Daoy (cell line): ENCODE measurements at regions not wholly inside any gene's neighbourhood (a gene's known extent, or its start where the extent isn't known, plus 50 kb on each side); places are given as distances from the start of the nearest gene placed in this dataset.

Experiments
- DNase-seq: peaks from one replicate; pipeline ENCODE4 v3.0.0-alpha.2; 2015; ENCODE audit warnings: low read depth

GRCh38 chr6:41428996-41429421 lies 93.6 kb downstream of the NCR2 start:
- peak; percentile 79 for DNase-seq

GRCh38 chr6:41429506-41430504 lies 94.4 kb downstream of the NCR2 start:
- DNase-seq: no peak

GRCh38 chr6:41430875-41431274 lies 95.5 kb downstream of the NCR2 start:
- DNase-seq: peak; percentile 87

- DNase-seq: no peak
These were observed 96.9 kb downstream of the NCR2 start for GRCh38 chr6:41432280-41432679.

GRCh38 chr6:41434803-41435481 lies 99.5 kb downstream of the NCR2 start:
- DNase-seq: no peak

- DNase-seq: no peak
These were observed 102.2 kb downstream of the NCR2 start for GRCh38 chr6:41437604-41438003.

- DNase-seq: no peak
These were observed 103.3 kb downstream of the NCR2 start for GRCh38 chr6:41438746-41439145.

GRCh38 chr6:41439524-41440418 lies 104.4 kb downstream of the NCR2 start:
- DNase-seq: no peak

- DNase-seq: no peak
These were observed 105.2 kb upstream of the FOXP4 start for GRCh38 chr6:41440958-41441357.

- DNase-seq: no peak
These were observed 104.4 kb upstream of the FOXP4 start for GRCh38 chr6:41441598-41442351.

GRCh38 chr6:41442352-41442672 lies 103.9 kb upstream of the FOXP4 start:
- no peak for DNase-seq

- peak; percentile 56 for DNase-seq
These were observed 103.2 kb upstream of the FOXP4 start for GRCh38 chr6:41442800-41443501.

GRCh38 chr6:41443616-41444525 lies 102.3 kb upstream of the FOXP4 start:
- DNase-seq: no peak

- DNase-seq: no peak
These were observed 100.9 kb upstream of the FOXP4 start for GRCh38 chr6:41445261-41445660.

GRCh38 chr6:41446132-41446531 lies 100.0 kb upstream of the FOXP4 start:
- no peak for DNase-seq

- DNase-seq: peak; percentile 48
These were observed 99.2 kb upstream of the FOXP4 start for GRCh38 chr6:41446907-41447545.

- no peak for DNase-seq
These were observed 97.9 kb upstream of the FOXP4 start for GRCh38 chr6:41448256-41448655.

GRCh38 chr6:41449399-41450245 lies 96.6 kb upstream of the FOXP4 start:
- no peak for DNase-seq
